Activated T-cell treated with anti-CD3 and anti-CD28 coated beads, Interleukin-2, amount 50 U/mL, for 24 hours (primary cell): ENCODE measurements at regions not wholly inside any gene's neighbourhood (a gene's known extent, or its start where the extent isn't known, plus 50 kb on each side); places are given as distances from the start of the nearest gene placed in this dataset.

Experiments
- DNase-seq: peaks from one replicate; pipeline ENCODE4 v3.0.0-alpha.2; 2020
- H3K27ac Mint-ChIP-seq: 2 replicates; pipeline ENCODE4 v1.8.0; 2020; ENCODE audit warnings: mild to moderate bottlenecking, mixed read lengths
- H3K27me3 Mint-ChIP-seq: 2 replicates; pipeline ENCODE4 v1.8.0; 2020; ENCODE audit warnings: mixed read lengths
- H3K36me3 Mint-ChIP-seq: 2 replicates; pipeline ENCODE4 v1.8.0; 2020; ENCODE audit warnings: low read depth, mixed read lengths
- H3K4me1 Mint-ChIP-seq: 2 replicates; pipeline ENCODE4 v1.8.0; 2020; ENCODE audit warnings: low read depth, mixed read lengths
- H3K4me3 Mint-ChIP-seq: 2 replicates; pipeline ENCODE4 v1.8.0; 2020; ENCODE audit warnings: mild to moderate bottlenecking, moderate library complexity, mixed read lengths
- H3K9me3 Mint-ChIP-seq: 2 replicates; pipeline ENCODE4 v1.8.0; 2020; ENCODE audit warnings: mixed read lengths

GRCh38 chr18:41798879-41799278 lies 156.2 kb upstream of the PIK3C3 start:
- H3K36me3 Mint-ChIP-seq = no peaks in the 10 kb centered on the region
- no peak overlapping the region for H3K4me3 Mint-ChIP-seq
- H3K27me3 Mint-ChIP-seq = peaks cover 2% of the 10 kb centered on the region
- H3K4me1 Mint-ChIP-seq = no peaks in the 10 kb centered on the region
- no peak for DNase-seq
- H3K9me3 Mint-ChIP-seq = no peaks in the 10 kb centered on the region
- no peak overlapping the region for H3K27ac Mint-ChIP-seq

- no peak overlapping the region for H3K27ac Mint-ChIP-seq
- peaks cover 2% of the 10 kb centered on the region for H3K9me3 Mint-ChIP-seq
- H3K27me3 Mint-ChIP-seq = no peaks in the 10 kb centered on the region
- no peaks in the 10 kb centered on the region for H3K36me3 Mint-ChIP-seq
- no peaks in the 10 kb centered on the region for H3K4me1 Mint-ChIP-seq
- H3K4me3 Mint-ChIP-seq = no peak overlapping the region
- no peak for DNase-seq
Measured at GRCh38 chr18:41790687-41791086, 164.3 kb upstream of the PIK3C3 start.

GRCh38 chr18:41789001-41789400 lies 166.0 kb upstream of the PIK3C3 start:
- Mint-ChIP-seq H3K36me3 (no peaks in the 10 kb centered on the region), H3K4me1 (no peaks in the 10 kb centered on the region), H3K27ac (no peak overlapping the region), H3K9me3 (peaks cover 2% of the 10 kb centered on the region), H3K27me3 (no peaks in the 10 kb centered on the region), H3K4me3 (no peak overlapping the region)
- DNase-seq = no peak

GRCh38 chr18:41783879-41784278 lies 171.2 kb upstream of the PIK3C3 start:
- H3K9me3 Mint-ChIP-seq = no peaks in the 10 kb centered on the region
- H3K27ac Mint-ChIP-seq = no peak overlapping the region
- H3K4me3 Mint-ChIP-seq = no peak overlapping the region
- no peak for DNase-seq
- H3K27me3 Mint-ChIP-seq = no peaks in the 10 kb centered on the region
- no peaks in the 10 kb centered on the region for H3K36me3 Mint-ChIP-seq
- H3K4me1 Mint-ChIP-seq = no peaks in the 10 kb centered on the region

- Mint-ChIP-seq H3K27ac (no peak overlapping the region), H3K36me3 (no peaks in the 10 kb centered on the region), H3K4me1 (no peaks in the 10 kb centered on the region), H3K9me3 (no peaks in the 10 kb centered on the region), H3K27me3 (no peaks in the 10 kb centered on the region), H3K4me3 (no peak overlapping the region)
- no peak for DNase-seq
Measured at GRCh38 chr18:41783065-41783818, 171.8 kb upstream of the PIK3C3 start.

GRCh38 chr18:41771973-41772372 lies 183.1 kb upstream of the PIK3C3 start:
- no peaks in the 10 kb centered on the region for H3K4me1 Mint-ChIP-seq
- no peaks in the 10 kb centered on the region for H3K36me3 Mint-ChIP-seq
- H3K4me3 Mint-ChIP-seq = no peak overlapping the region
- no peaks in the 10 kb centered on the region for H3K27me3 Mint-ChIP-seq
- no peak for DNase-seq
- peaks cover 6% of the 10 kb centered on the region for H3K9me3 Mint-ChIP-seq
- no peak overlapping the region for H3K27ac Mint-ChIP-seq

GRCh38 chr18:41769265-41769664 lies 185.8 kb upstream of the PIK3C3 start:
- Mint-ChIP-seq H3K9me3 (peaks cover 6% of the 10 kb centered on the region), H3K27me3 (no peaks in the 10 kb centered on the region), H3K4me1 (no peaks in the 10 kb centered on the region), H3K36me3 (no peaks in the 10 kb centered on the region), H3K4me3 (no peak overlapping the region), H3K27ac (no peak overlapping the region)
- no peak for DNase-seq

GRCh38 chr18:41768467-41768866 lies 186.6 kb upstream of the PIK3C3 start:
- Mint-ChIP-seq H3K9me3 (peaks cover 6% of the 10 kb centered on the region), H3K4me1 (no peaks in the 10 kb centered on the region), H3K27ac (no peak overlapping the region), H3K4me3 (no peak overlapping the region), H3K36me3 (no peaks in the 10 kb centered on the region), H3K27me3 (no peaks in the 10 kb centered on the region)
- no peak for DNase-seq

GRCh38 chr18:41767960-41768359 lies 187.1 kb upstream of the PIK3C3 start:
- no peaks in the 10 kb centered on the region for H3K36me3 Mint-ChIP-seq
- H3K4me3 Mint-ChIP-seq = no peak overlapping the region
- H3K27ac Mint-ChIP-seq = no peak overlapping the region
- H3K4me1 Mint-ChIP-seq = no peaks in the 10 kb centered on the region
- DNase-seq = no peak
- no peaks in the 10 kb centered on the region for H3K27me3 Mint-ChIP-seq
- peaks cover 6% of the 10 kb centered on the region for H3K9me3 Mint-ChIP-seq

- Mint-ChIP-seq H3K27me3 (no peaks in the 10 kb centered on the region), H3K27ac (no peak overlapping the region), H3K4me1 (no peaks in the 10 kb centered on the region), H3K9me3 (no peaks in the 10 kb centered on the region), H3K36me3 (no peaks in the 10 kb centered on the region), H3K4me3 (no peak overlapping the region)
- DNase-seq = no peak
Measured at GRCh38 chr18:41765460-41765859, 189.6 kb upstream of the PIK3C3 start.

GRCh38 chr18:41763361-41763760 lies 191.7 kb upstream of the PIK3C3 start:
- Mint-ChIP-seq H3K4me3 (no peak overlapping the region), H3K27ac (no peak overlapping the region), H3K4me1 (no peaks in the 10 kb centered on the region), H3K36me3 (no peaks in the 10 kb centered on the region), H3K9me3 (no peaks in the 10 kb centered on the region), H3K27me3 (no peaks in the 10 kb centered on the region)
- DNase-seq = no peak

GRCh38 chr18:41761333-41762018 lies 193.6 kb upstream of the PIK3C3 start:
- H3K27me3 Mint-ChIP-seq = no peaks in the 10 kb centered on the region
- no peaks in the 10 kb centered on the region for H3K9me3 Mint-ChIP-seq
- H3K36me3 Mint-ChIP-seq = no peaks in the 10 kb centered on the region
- no peaks in the 10 kb centered on the region for H3K4me1 Mint-ChIP-seq
- H3K27ac Mint-ChIP-seq = no peak overlapping the region
- no peak overlapping the region for H3K4me3 Mint-ChIP-seq
- no peak for DNase-seq

GRCh38 chr18:41758534-41758933 lies 196.5 kb upstream of the PIK3C3 start:
- Mint-ChIP-seq H3K4me3 (no peak overlapping the region), H3K4me1 (no peaks in the 10 kb centered on the region), H3K27ac (no peak overlapping the region), H3K36me3 (no peaks in the 10 kb centered on the region), H3K27me3 (no peaks in the 10 kb centered on the region), H3K9me3 (no peaks in the 10 kb centered on the region)
- DNase-seq = no peak

- H3K27me3 Mint-ChIP-seq = no peaks in the 10 kb centered on the region
- no peaks in the 10 kb centered on the region for H3K9me3 Mint-ChIP-seq
- no peak overlapping the region for H3K27ac Mint-ChIP-seq
- H3K4me1 Mint-ChIP-seq = no peaks in the 10 kb centered on the region
- no peak for DNase-seq
- H3K4me3 Mint-ChIP-seq = no peak overlapping the region
- H3K36me3 Mint-ChIP-seq = no peaks in the 10 kb centered on the region
Measured at GRCh38 chr18:41756141-41756540, 198.9 kb upstream of the PIK3C3 start.

GRCh38 chr18:41754332-41754731 lies 200.7 kb upstream of the PIK3C3 start:
- no peaks in the 10 kb centered on the region for H3K36me3 Mint-ChIP-seq
- no peaks in the 10 kb centered on the region for H3K4me1 Mint-ChIP-seq
- DNase-seq = no peak
- H3K9me3 Mint-ChIP-seq = peaks cover 2% of the 10 kb centered on the region
- H3K27ac Mint-ChIP-seq = no peak overlapping the region
- no peak overlapping the region for H3K4me3 Mint-ChIP-seq
- no peaks in the 10 kb centered on the region for H3K27me3 Mint-ChIP-seq
